ENCODE measurements at regions not wholly inside any gene's neighbourhood (a gene's known extent, or its start where the extent isn't known, plus 50 kb on each side); places are given as distances from the start of the nearest gene placed in this dataset.

DNA sequence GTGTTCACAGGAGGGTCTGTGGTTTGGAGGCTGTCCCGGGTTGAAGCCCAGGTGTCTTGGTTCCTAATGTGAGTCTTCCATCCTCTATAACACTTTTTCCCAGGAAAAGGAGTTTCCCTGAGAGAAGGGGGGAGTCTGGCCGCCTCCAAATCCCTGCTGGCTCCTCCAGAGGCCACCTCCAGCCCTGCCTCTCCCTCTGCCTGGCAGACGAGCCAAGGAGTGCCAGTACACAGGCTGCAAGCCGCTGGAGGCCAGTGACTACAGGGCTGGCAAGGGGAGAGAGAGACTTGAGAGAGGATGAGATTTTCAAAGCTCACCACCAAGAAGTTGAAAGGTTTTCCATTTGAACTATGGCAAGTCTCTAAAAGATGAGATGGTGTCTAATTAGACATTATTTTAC is 154.2 kb upstream of the ID2 start:
- TF ChIP-seq SP1 (IDR thresholded peaks at IDR 0.05) (no peak), GABPA (IDR thresholded peaks at IDR 0.05 in 1 of 2, conservative IDR thresholded peaks at IDR 0.05 in 1 of 2) (no peak), REST (IDR thresholded peaks at IDR 0.05) (no peak), YY1 (IDR thresholded peaks at IDR 0.05) (no peak), TAF1 (conservative IDR thresholded peaks at IDR 0.05) (no peak), EGR1 (IDR thresholded peaks at IDR 0.05; ENCODE audit: low read depth in 2 of 2) (no peak), RAD21 (IDR thresholded peaks at IDR 0.05) (no peak)
- TF ChIP-seq, protein P1, sequence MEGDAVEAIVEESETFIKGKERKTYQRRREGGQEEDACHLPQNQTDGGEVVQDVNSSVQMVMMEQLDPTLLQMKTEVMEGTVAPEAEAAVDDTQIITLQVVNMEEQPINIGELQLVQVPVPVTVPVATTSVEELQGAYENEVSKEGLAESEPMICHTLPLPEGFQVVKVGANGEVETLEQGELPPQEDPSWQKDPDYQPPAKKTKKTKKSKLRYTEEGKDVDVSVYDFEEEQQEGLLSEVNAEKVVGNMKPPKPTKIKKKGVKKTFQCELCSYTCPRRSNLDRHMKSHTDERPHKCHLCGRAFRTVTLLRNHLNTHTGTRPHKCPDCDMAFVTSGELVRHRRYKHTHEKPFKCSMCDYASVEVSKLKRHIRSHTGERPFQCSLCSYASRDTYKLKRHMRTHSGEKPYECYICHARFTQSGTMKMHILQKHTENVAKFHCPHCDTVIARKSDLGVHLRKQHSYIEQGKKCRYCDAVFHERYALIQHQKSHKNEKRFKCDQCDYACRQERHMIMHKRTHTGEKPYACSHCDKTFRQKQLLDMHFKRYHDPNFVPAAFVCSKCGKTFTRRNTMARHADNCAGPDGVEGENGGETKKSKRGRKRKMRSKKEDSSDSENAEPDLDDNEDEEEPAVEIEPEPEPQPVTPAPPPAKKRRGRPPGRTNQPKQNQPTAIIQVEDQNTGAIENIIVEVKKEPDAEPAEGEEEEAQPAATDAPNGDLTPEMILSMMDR (IDR thresholded peaks at IDR 0.05; ENCODE audit: low read depth, low read length, missing input control), result no peak
- TF ChIP-seq, protein P2, sequence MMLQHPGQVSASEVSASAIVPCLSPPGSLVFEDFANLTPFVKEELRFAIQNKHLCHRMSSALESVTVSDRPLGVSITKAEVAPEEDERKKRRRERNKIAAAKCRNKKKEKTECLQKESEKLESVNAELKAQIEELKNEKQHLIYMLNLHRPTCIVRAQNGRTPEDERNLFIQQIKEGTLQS (IDR thresholded peaks at IDR 0.05), result no peak
- TF ChIP-seq, protein P3, sequence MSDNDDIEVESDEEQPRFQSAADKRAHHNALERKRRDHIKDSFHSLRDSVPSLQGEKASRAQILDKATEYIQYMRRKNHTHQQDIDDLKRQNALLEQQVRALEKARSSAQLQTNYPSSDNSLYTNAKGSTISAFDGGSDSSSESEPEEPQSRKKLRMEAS (IDR thresholded peaks at IDR 0.05), result no peak
